ENCODE measurements at regions not wholly inside any gene's neighbourhood (a gene's known extent, or its start where the extent isn't known, plus 50 kb on each side); places are given as distances from the start of the nearest gene placed in this dataset.

- TF ChIP-seq CTCF (conservative IDR thresholded peaks at IDR 0.05; ENCODE audit: low read depth, low read length) (no peak), CEBPB (IDR thresholded peaks at IDR 0.05; ENCODE audit: low read depth, low read length) (peak; percentile 83), BHLHE40 (IDR thresholded peaks at IDR 0.05; ENCODE audit: low read depth, low read length) (no peak), RFX5 (IDR thresholded peaks at IDR 0.05; ENCODE audit: low read depth, low read length) (no peak), CHD1 (IDR thresholded peaks at IDR 0.05; ENCODE audit: low read depth, low read length) (no peak), POLR2A (IDR thresholded peaks at IDR 0.05; ENCODE audit: low read depth, low read length) (no peak), MAZ (IDR thresholded peaks at IDR 0.05; ENCODE audit: borderline replicate concordance, low read depth, low read length) (no peak), SMC3 (IDR thresholded peaks at IDR 0.05; ENCODE audit: low read depth, low read length) (no peak)
Measured at GRCh38 chr11:11750017-11750878, 91.5 kb upstream of the USP47 start.

Measured in IMR-90 (cell line).